H4 (cell line): ENCODE measurements at regions not wholly inside any gene's neighbourhood (a gene's known extent, or its start where the extent isn't known, plus 50 kb on each side); places are given as distances from the start of the nearest gene placed in this dataset.
"Not testable (repeated sequence)": the region's sequence is repeated elsewhere in the genome, so short reads cannot be mapped to it uniquely, and the experiment has no call there.

ENCODE experiments used
- DNase-seq: peaks from one replicate; pipeline ENCODE4 v3.0.0-alpha.2; 2015; ENCODE audit warnings: low spot score

DNA sequence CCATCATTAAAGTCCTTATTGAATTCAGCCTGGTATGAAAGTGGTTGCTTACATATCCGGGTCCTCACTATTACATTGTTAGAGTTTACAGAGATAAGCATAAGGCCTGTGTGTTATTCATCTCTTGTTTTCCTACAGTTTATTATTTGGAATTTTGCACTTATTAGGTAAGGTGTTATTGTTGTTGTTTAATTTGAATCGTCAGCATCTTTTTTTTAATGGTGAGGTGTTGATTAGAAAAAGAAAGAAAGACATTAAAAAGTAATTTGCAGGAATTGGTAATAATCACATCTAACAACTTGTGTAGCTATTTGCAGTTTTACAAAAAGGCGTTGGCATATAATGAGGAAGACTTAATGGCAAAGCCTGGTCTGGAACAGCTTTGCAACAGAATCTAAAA, 158.6 kb downstream of the SAMD5 start:
- DNase-seq: no peak

DNA sequence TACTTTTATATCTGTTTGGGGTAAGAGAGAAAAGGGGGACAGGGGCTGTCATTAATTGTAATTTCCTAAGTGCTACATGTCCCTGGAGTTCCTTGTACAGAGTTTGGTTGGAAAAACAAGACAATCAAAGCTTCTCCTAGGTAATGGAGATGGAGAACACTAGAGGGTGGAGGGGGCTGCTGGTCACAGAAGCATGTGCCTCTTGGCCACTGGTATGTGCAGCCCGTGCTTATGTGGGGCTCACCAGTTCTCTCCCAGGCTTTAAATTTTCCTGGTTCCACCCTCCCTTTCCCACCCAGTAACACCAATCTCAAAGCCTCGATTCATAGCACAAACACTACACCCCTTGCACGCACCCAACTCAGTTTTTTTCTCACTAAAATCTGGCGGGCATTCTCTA, 165.6 kb downstream of the SAMD5 start:
- no peak for DNase-seq

DNA sequence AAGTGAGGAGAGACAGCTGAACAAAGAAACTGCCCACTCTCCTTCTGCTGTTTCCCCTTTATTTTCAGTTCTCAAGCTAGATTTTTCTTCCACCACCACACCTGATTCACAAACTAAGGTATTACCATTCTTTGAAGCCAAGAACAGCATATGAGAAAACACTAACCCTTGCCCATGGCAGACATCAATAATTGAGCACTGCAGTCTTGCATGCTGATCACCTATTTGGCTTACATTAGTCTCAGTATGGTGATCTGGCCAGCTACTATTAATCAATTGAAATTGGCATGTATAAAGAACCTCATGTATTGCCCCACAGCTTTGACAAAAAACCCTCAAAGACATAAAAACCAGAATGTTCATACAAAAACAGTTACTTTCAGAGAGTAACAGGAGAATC, 166.3 kb downstream of the SAMD5 start:
- no peak for DNase-seq

DNA sequence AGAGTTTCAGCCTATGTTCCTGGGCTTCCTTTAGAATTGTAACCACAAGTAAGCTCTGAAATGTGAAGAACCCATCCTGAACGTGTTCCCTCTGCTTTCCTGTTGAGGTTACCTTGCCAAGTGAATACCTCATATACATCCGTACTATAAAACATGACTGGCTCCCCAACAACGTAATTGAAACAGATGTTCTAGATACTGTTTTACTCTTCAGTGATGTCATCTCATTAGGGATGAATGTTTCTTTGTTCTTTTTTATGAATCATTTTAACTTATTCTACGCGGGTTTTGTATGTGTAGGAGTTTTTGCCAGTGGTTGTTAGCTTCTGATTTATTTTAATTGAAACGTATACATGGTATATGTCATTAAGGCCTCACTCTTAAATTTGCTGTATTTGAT, 166.8 kb downstream of the SAMD5 start:
- DNase-seq: peak; percentile 39

DNA sequence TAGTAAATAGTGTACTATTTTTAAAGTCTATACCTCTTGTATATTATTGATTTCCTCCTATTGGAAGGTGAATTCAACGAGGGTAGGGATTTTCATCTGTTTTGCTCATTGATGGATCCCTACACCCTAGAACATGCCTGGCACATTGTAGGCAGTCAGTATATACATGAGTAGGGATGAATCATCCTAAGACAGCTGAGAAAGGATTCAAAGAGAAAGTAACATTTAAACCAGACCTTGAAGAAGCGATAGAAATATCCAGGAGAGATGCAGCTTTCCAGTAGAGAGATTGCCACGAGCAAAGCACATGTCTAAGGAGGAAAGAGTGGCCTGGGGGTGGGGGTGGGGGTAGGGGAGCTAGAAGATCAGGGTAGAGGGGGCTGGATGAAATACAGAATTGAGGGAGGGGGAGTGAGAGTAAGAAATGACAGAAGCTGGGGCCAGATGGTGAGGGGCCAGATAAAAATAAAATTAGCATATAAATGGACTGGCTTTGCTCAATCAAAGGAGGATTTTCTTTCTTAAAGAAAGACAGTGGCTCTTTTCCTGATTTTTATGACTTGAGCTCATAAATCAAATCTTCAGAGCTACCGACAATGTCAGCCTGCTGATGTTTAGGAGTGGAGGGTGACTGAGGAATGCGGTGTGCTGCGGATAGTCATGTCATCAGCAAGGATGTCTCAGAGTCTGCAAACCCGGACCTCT, 168.2 kb downstream of the SAMD5 start:
- DNase-seq: no peak

DNA sequence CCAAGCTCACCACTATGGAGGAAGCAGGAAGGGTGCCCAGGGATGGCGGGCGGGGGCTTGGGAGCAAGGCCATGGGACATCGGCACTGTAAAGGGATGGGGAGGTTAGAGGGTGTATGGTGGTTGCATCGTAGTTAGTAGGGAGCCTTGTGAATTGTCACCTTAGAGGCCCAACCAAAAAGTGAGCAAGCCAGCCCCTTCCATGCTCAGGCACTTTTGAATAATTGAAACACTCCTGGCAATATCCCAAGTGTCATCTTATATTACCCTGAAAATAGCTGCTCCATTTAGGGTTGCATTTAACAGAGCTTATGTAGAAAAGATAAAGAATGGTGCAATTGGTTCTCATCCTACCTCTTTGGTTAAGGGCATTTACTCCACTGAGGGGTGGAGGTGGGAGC, 169.2 kb downstream of the SAMD5 start:
- no peak for DNase-seq

DNA sequence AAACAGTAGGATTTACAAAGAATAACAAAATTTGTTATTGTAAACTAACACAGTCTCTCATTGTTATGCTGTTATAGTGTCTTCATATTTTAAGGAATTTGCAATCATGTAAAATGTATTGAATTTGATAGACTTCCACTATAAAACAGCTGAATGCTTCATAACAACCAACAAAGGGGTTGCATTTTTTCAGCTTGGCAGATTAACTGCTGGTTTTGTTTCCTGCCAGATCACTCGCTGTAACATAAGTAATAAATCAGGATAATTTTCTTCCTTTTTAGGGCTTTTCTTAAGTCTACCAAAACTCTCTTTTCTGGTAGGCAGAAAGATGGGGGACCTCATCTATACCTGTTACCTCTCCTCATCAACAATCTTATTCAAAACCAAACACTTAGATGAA, 169.8 kb downstream of the SAMD5 start:
- DNase-seq: no peak

DNA sequence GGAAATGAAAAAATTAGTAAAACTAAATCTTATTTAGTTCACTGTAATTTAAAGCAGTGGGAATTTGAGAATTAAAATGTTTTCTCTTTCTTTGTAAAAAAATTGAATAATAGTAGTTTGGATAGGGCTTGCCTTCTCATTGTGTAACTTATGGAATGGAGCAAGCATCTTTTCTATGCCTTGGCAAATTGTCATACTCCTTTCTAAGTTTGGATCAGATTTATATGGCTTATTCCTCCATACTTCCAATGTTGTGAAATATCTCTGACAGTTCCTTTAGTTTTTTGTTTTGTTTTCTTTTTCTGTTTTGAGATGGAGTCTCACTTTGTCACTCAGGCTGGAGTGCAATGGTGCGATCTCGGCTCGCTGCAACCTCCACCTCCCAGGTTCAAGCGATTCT, 176.4 kb downstream of the SAMD5 start:
- no peak for DNase-seq

DNA sequence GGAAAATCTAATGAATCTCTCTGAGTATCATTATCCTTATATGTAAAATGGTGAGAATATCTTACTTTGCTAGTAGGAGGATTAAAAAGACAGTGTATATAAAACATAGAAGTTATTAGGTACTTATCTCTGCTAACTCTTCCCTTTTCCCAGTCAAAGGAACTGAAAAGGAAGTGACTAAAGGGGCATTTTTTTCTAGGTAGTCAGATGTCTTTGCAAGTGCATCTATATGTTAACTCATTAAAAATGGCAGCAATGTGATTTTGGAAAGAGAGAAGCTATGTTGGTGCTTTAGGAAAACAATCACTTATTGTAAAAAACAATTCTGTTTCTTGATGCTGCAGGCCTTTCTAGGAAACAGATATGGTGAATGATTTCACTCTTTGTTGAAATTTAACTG, 180.9 kb downstream of the SAMD5 start:
- no peak for DNase-seq

DNA sequence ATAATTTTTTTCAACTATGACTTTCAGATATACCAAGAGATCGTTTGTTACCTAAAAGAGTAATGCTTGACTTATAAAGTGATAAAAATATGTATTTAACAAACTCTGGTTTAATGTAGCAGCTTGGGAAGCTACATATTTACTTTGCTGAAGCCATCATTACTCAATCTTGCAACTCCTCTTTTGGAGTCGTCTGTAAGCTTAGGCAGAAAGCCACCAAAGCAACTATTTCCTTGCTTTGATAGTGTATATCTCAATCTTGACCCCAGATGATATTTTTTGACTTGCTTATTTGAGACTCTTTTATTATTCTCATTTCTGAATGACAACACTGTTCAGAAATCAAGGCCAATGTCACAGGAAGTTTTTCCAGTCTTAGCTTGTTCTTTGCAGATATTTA, 183.0 kb downstream of the SAMD5 start:
- no peak for DNase-seq

DNA sequence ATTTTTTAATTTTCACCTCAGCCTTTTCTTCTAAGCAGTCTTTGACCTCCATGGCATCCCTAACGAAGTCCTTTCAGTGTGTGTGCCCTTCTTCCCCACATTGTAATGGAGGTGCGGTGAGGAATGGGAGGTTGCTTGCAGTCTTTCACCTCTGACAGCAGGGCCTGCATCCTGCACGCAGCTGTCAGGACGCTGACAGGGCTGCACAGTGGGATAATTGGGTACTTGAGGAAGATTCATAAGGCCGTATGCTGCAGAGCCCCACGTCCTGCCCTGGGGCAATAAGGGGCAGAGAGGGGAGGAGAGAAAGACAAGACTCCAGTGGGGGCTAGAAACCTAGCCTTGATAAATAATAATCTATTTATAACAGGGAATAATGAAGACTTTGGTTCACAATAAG, 184.7 kb downstream of the SAMD5 start:
- DNase-seq: no peak

DNA sequence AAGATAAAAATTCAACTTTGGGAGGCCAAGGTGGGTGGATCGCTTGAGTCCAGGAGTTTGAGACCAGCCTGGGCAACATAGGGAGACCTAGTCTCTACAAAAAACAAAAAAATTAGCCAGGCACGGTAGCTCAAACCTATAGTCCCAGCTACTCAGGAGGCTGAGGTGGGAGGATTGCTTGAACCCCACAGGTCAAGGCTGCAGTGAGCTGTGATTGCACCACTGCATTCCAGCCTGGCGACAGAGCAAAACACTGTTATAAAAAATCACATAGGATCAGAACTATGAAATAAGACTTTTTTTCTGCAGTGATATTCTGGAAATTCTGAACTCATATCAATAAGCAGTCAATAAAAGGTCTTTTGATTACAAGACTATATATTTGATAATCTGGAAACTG, 186.1 kb downstream of the SAMD5 start:
- not testable (repeated sequence) for DNase-seq

DNA sequence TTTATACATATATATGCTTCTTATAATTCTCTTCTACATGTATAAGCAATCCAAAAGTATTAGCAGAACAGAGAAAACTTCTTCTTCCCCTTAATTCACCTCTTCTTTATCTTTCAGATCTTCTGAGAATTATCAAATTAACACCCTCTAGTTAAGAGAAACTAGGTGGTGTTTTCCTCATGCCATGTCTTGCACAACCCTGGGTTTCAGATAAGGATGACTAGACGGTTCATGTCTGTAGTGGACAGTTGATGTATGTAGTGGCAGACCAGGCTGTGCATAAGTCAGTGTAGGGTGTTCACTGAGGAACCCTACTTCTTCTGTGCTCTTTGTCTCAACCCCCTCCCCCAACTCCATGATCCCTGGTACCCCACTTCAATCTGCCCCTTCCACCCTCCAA, 187.3 kb downstream of the SAMD5 start:
- DNase-seq: no peak

DNA sequence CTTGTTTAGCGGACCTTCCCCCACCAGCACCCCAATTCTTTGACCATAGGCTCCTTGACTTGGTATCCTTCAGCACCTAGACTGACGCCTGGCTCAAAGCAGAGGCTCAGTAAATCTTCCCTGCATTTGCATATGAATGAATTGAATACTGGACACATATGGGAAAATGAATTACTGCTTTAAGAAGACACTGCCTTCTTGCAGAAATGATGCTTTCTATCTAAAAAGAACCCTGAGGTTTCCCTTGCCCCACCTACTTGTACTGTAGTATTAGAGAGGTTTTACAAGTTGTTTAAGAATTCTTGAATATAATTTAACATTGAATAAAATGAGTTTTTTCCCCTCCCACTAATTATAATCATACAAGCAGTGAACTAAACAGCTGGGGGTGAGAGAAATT, 190.7 kb downstream of the SAMD5 start:
- DNase-seq: no peak

DNA sequence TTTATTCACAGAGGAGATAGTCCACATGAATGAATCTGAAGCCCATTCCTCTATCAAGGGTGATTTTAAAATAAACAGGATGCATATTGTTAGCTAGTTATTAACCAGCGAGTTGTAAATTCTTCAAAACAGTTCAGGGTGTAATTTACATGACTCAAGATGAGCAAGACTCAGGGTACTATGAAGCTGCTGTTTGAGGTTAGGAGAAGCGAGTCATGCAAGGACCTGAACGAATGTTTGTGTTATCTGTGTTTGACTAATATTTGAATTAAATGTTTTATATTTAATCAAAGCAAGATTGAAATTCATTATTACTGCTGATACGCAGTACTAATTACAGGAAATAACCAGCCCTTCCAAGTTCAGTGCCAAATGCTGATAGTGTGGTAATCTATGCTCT, 191.1 kb downstream of the SAMD5 start:
- DNase-seq: peak; percentile 6

DNA sequence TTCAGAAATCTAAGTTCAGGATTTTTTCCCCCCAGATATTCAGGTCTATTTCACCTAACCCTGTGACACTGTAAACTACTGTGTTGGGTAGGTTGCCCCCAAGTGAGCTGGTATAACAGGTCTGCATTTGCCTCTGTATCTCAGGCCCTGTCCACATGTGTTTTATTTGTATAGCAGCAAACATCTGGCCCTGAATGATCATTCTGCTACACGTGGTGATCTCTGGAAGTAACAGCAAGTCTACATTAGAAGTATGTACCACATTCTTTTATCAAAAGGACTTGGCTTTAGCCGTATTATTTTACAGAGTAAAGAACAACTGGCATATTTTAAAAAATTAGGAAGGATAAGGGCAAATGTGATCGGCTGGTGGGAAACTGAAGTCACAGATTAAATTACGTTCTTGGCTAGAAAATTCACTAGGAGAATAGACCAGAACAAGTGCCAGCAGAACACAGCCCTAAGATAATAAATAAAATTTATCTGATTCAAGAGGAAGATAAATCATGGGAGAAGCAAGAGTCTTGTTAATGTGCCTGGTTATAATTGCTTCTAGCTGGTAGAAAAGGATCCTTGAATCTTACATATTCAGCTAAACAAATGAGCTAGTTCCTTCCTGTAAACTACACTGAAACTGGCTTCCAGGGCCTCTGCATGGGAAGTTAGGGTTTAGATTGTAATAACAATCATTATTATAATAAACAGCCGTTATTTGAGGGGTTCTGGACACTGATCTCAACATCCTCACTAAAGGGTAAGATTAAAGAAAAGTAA, 192.1 kb downstream of the SAMD5 start:
- DNase-seq: no peak

DNA sequence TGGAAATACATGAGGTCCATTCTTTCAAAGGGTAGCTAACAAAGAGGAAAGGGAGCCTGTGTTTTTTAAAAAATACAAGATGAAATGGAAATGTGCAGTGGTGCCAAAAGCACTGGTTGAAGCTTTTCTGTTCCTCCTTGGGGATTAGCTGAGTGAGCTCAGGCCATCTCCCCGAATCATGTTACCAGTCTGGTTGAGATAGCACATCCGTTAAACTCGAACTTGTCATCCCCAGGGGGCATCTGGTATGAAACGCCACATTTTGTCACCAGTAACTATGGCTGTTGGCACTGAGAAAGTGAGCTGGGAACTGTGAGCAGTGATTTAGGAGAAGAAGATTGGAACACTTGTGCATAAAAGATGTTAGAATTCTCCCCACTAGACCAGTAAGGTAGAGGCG, 196.2 kb downstream of the SAMD5 start:
- DNase-seq: no peak

DNA sequence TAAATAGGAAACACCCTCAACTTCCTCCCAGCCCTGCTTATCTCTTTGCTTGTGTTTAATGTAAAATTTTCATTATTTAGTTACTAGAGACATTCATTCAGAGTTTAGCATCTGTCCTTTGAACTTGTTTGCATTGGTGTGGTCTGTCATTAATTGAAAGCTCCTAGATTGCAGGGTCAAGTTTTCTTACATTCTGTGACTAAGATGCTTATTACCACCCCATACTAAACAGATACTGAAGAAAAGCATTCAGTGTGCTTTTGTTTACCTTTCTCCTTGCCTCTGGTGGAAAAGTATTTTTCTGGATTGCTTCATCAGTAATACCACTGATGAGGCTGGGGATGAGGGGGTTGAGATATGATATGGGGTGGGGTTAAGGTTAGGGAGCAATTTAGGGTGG, 199.0 kb downstream of the SAMD5 start:
- no peak for DNase-seq

DNA sequence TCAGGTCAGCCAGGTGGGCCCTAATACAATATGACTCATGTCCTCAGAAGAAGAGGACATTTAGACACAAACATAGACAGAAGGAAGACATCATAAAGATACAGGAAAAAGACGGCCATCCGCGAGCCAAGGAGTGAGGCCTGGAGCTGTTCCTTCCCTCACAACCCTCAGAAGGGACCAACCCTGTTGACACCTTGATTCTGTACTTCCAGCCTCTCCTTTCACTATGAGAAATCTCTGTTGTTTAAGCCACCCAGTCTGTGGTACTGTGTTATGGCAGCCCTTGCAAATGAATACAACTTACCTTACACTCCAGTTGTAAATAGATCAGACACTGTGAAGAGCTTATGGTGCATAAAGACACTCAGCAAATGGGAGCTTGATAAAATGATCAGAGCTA, 199.7 kb downstream of the SAMD5 start:
- no peak for DNase-seq

DNA sequence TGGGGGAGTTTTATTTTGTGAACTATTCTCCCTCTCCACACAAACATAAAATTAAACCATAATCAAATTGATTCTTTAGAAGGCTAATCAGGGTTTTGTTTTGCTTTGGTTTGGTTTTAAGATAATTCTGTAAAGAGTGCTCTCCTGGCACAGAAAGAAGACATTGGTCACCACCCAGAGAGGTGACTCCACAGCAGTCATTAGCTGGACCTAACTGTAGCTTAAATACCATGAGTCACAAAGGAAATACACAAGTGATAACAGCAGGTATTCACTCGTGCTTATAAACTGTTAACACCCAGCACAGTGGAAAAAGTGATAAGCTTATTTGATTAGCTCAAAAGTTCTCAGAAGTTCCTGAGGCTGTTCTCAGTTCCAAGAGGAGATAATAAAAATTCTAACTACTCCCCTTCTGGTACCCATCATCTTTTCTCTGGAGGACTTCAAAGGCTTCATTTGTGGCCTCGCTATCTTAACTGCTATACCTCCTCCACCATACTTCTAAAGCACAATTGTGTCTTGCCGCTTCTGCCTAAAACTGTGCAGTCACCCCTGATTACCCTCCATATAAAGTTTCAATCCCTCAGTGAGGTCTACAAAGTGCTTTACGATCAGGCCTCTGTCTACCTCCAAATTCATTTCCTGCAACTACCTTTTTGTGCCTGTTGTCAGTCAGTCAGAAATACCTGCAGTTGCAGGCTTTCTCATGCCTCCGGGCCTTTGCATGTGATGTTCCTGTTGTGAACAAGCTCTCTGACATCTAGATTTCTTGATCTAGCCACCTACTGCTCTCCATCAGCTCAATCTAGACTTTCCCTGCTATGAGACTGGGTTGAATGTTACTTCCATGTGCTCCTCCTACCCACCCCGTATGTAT, 201.1 kb downstream of the SAMD5 start:
- DNase-seq: peak; percentile 6

DNA sequence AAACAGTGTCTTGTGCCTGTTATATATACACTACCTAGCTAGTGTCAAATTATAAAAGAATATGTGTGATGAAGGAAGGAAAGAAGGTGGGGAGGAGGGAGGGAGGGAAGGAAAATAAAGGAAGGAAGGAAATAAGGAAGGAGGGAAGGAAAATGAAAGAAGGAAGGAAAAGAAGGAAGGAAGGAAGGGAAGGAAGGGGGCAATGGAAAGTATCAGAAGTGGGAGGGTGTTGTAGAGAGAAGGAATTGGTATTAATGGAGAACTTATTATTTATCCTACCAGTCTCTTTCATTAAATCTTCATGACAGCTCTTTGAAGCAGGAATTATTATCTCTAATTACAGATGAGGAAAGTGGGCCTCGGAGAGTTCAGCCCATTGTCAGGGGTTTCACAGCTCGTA, 202.4 kb downstream of the SAMD5 start:
- no peak for DNase-seq

DNA sequence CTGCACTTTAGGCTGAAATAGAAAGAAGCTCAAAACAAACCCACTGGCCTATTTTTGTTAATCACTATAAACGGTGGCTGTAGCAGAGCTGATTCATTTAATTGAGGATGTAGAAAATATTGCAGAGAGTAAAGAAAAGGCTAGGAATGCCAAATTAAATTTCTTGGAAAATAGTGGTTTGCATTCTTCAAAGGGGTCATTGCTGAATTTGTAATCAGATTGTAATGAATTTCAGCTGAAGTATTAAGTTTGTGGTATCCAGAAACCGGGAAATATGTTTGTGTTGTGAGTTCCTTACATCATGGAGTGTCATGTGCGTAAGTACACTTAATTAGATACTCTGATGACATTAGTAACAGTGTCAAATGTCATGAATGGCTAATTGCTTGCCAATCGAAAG, 203.0 kb downstream of the SAMD5 start:
- DNase-seq: no peak

DNA sequence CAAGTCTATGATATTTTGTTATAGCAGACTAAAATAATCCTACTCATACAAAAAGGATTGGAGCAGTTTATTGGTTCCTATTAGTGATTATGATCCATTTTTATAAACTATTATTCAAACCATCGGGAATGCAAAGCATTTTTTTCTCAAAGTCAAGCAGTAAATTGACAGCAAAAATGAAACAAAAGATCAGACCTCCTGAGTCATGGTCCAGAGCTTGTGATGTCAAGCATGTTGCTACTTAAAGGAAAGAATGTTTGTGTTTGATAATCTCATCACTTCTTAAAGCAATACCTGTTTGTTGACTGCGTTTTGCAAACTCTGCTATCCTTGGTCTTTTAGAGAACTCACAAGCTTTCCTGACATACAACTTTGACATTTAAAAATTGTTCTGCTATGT, 204.4 kb downstream of the SAMD5 start:
- DNase-seq: no peak
